H1 (cell line): ENCODE measurements at regions not wholly inside any gene's neighbourhood (a gene's known extent, or its start where the extent isn't known, plus 50 kb on each side); places are given as distances from the start of the nearest gene placed in this dataset.

Experiments used
- CTCF ChIA-PET: fragments of 300-600 bp; sonication (Branson Sonifier 250); formaldehyde crosslinking; loops from one replicate; lab custom pipeline; 2021; ENCODE audit not compliant: partially characterized antibody; lab: Charles Lee
- POLR2A ChIA-PET: fragments of 300-600 bp; sonication (Branson Sonifier 250); formaldehyde crosslinking; loops from one replicate; lab custom pipeline; 2021; ENCODE audit warnings: inconsistent platforms; ENCODE audit not compliant: partially characterized antibody; lab: Charles Lee
- DNase-seq, 2 experiments: peaks; one replicate each; pipeline versions ENCODE4 v3.0.0 to v3.0.0-alpha.2; 2010 to 2022; ENCODE audit warnings: low spot score in 2 of 2, low read depth in 1 of 2, mixed read lengths in 1 of 2
- FAIRE-seq: peaks from 2 replicates; lab custom pipeline; 2011; peaks lifted over from hg19 to GRCh38; lab: Jason Lieb, UNC
- H2AFZ ChIP-seq: 2 replicates; pipeline ENCODE4 v1.8.1; 2012; ENCODE audit warnings: low read length, inconsistent platforms
- H2AK5ac ChIP-seq: 2 replicates; pipeline ENCODE4 v1.6.1; 2013; ENCODE audit warnings: low read depth, low read length
- H2BK120ac ChIP-seq: replicated peaks from 2 replicates; pipeline ENCODE3; 2013; ENCODE audit warnings: low read depth, low read length, inconsistent platforms
- H2BK12ac ChIP-seq: 2 replicates; pipeline ENCODE4 v1.6.1; 2013; ENCODE audit warnings: low read depth, low read length
- H2BK15ac ChIP-seq: 2 replicates; pipeline ENCODE4 v1.6.1; 2013; ENCODE audit warnings: low read length
- H2BK20ac ChIP-seq: 2 replicates; pipeline ENCODE4 v1.6.1; 2013; ENCODE audit warnings: low read length
- H2BK5ac ChIP-seq: 2 replicates; pipeline ENCODE4 v1.6.1; 2013; ENCODE audit warnings: low read depth, low read length
- H3K14ac ChIP-seq: 2 replicates; pipeline ENCODE4 v1.6.1; 2013; ENCODE audit warnings: inconsistent platforms; ENCODE audit not compliant: insufficient read length
- H3K18ac ChIP-seq: 2 replicates; pipeline ENCODE4 v1.6.1; 2013; ENCODE audit warnings: low read length; ENCODE audit errors: extremely low read depth
- H3K23ac ChIP-seq: 2 replicates; pipeline ENCODE4 v1.6.1; 2013; ENCODE audit warnings: inconsistent platforms; ENCODE audit not compliant: insufficient read length
- H3K23me2 ChIP-seq: 2 replicates; pipeline ENCODE4 v1.6.1; 2013; ENCODE audit warnings: low read depth, low read length
- H3K27ac ChIP-seq: 2 replicates; pipeline ENCODE4 v1.6.1; 2011; ENCODE audit warnings: low read depth, low read length, inconsistent platforms
- H3K27me3 ChIP-seq, 4 experiments: replicated peaks in 1 of 4; 1 replicate in 1 of 4; 2 replicates in 3 of 4; pipeline versions ENCODE4 v1.6.1 to v1.8.1; 2011 to 2013; ENCODE audit warnings: low read length in 3 of 4, mild to moderate bottlenecking in 3 of 4, inconsistent platforms in 2 of 4, mixed read lengths in 2 of 4, moderate library complexity in 1 of 4; ENCODE audit not compliant: control insufficient read depth in 3 of 4, insufficient read depth in 3 of 4; ENCODE audit errors: extremely low read depth in 1 of 4
- H3K36me3 ChIP-seq, 4 experiments: 2 replicates each; pipeline versions ENCODE4 v1.6.1 to v1.8.1; 2011 to 2013; ENCODE audit warnings: mild to moderate bottlenecking in 4 of 4, low read length in 3 of 4, moderate library complexity in 2 of 4, control low read depth in 1 of 4, inconsistent platforms in 1 of 4; ENCODE audit not compliant: insufficient read depth in 4 of 4, control insufficient read depth in 2 of 4
- H3K4ac ChIP-seq: replicated peaks from 2 replicates; pipeline ENCODE3; 2013; ENCODE audit warnings: low read length, low read depth, mixed read lengths, inconsistent platforms; ENCODE audit not compliant: insufficient read length
- H3K4me1 ChIP-seq, 4 experiments: replicated peaks in 1 of 4; 1 replicate in 1 of 4; 2 replicates in 3 of 4; pipeline versions ENCODE4 v1.6.1 to v1.8.1; 2011 to 2013; ENCODE audit warnings: low read length in 3 of 4, inconsistent platforms in 2 of 4, mixed read lengths in 1 of 4; ENCODE audit not compliant: insufficient read depth in 4 of 4, control insufficient read depth in 3 of 4
- H3K4me2 ChIP-seq, 2 experiments: 2 replicates each; pipeline versions ENCODE4 v1.6.1 to v1.8.1; 2011 to 2013; ENCODE audit warnings: low read depth in 2 of 2, low read length in 2 of 2, control low read depth in 1 of 2, inconsistent platforms in 1 of 2, mild to moderate bottlenecking in 1 of 2; ENCODE audit not compliant: insufficient read depth in 1 of 2
- H3K4me3 ChIP-seq, 4 experiments: fragments of 200-600, 300-600 bp in 1 of 4; sonication (generic), shearing (Covaris generic), sonication (Bioruptor Twin) in 1 of 4; 2 replicates each; pipeline versions ENCODE4 v1.5.1 to v1.8.1; 2011 to 2016; ENCODE audit warnings: low read length in 4 of 4, low read depth in 3 of 4, control low read depth in 2 of 4, inconsistent platforms in 2 of 4, mild to moderate bottlenecking in 2 of 4, mixed read lengths in 1 of 4, moderate library complexity in 1 of 4; ENCODE audit not compliant: insufficient read depth in 2 of 4; ENCODE audit errors: extremely low read depth in 1 of 4
- H3K56ac ChIP-seq: replicated peaks from 2 replicates; pipeline ENCODE3; 2013; ENCODE audit warnings: low read depth, mild to moderate bottlenecking, mixed read lengths, low read length, inconsistent platforms; ENCODE audit not compliant: insufficient read length
- H3K79me1 ChIP-seq: 2 replicates; pipeline ENCODE4 v1.6.1; 2013; ENCODE audit warnings: low read depth, low read length, control low read depth
- H3K79me2 ChIP-seq, 2 experiments: 2 replicates each; pipeline versions ENCODE4 v1.6.1 to v1.8.1; 2012 to 2013; ENCODE audit warnings: low read length in 2 of 2, mild to moderate bottlenecking in 2 of 2, inconsistent platforms in 1 of 2; ENCODE audit not compliant: insufficient read depth in 2 of 2, control insufficient read depth in 1 of 2
- H3K9ac ChIP-seq, 4 experiments: replicated peaks in 1 of 4; 1 replicate in 1 of 4; 2 replicates in 3 of 4; pipeline versions ENCODE4 v1.6.1 to v1.8.1; 2011 to 2013; ENCODE audit warnings: low read depth in 3 of 4, low read length in 3 of 4, control low read depth in 2 of 4, mild to moderate bottlenecking in 2 of 4, moderate library complexity in 2 of 4, inconsistent platforms in 1 of 4; ENCODE audit errors: extremely low read depth in 1 of 4
- H3K9me3 ChIP-seq, 2 experiments: 2 replicates each; pipeline versions ENCODE4 v1.6.1 to v1.8.1; 2012 to 2013; ENCODE audit warnings: mild to moderate bottlenecking in 2 of 2, moderate library complexity in 2 of 2, control low read depth in 1 of 2, inconsistent platforms in 1 of 2, low read depth in 1 of 2, low read length in 1 of 2, mixed read lengths in 1 of 2; ENCODE audit not compliant: insufficient read depth in 2 of 2
- H4K20me1 ChIP-seq, 2 experiments: replicated peaks in 1 of 2; 2 replicates each; pipeline versions ENCODE3 to v1.8.1; 2011 to 2013; ENCODE audit warnings: inconsistent platforms in 2 of 2, low read length in 2 of 2, mild to moderate bottlenecking in 1 of 2; ENCODE audit not compliant: insufficient read depth in 2 of 2, control insufficient read depth in 1 of 2
- H4K5ac ChIP-seq: 2 replicates; pipeline ENCODE4 v1.6.1; 2013; ENCODE audit warnings: low read length, low read depth, mixed read lengths, inconsistent platforms; ENCODE audit not compliant: insufficient read length
- H4K8ac ChIP-seq: 2 replicates; pipeline ENCODE4 v1.8.0; 2013; ENCODE audit warnings: mild to moderate bottlenecking, moderate library complexity, low read length, inconsistent platforms; ENCODE audit not compliant: insufficient read depth; ENCODE audit errors: extremely low read depth
- H4K91ac ChIP-seq: replicated peaks from 2 replicates; pipeline ENCODE3; 2013; ENCODE audit warnings: low read length, mixed read lengths, inconsistent platforms; ENCODE audit not compliant: insufficient read length
- BACH1 ChIP-seq: IDR thresholded peaks from 2 replicates; pipeline ENCODE4 v1.6.1; 2012; ENCODE audit warnings: low read length, improper control_type of control experiment
- CBX5 ChIP-seq: fragments of 300-800, 300-1000 bp; sonication (generic); IDR thresholded peaks from 2 replicates; pipeline ENCODE4 v1.7.1; 2016; ENCODE audit warnings: antibody characterized with exemption, low read length, low read depth
- CEBPB ChIP-seq: IDR thresholded peaks from 2 replicates; pipeline ENCODE4 v1.6.1; 2012; ENCODE audit warnings: low read depth, low read length
- EGR1 ChIP-seq: IDR thresholded peaks from 2 replicates; pipeline ENCODE4 v1.6.1; 2011; ENCODE audit warnings: low read depth, low read length, borderline replicate concordance
- GABPA ChIP-seq: IDR thresholded peaks from 2 replicates; pipeline ENCODE4 v1.6.1; 2011; ENCODE audit warnings: mild to moderate bottlenecking, low read length, moderate library complexity, borderline replicate concordance; ENCODE audit not compliant: insufficient read depth
- PHF8 ChIP-seq: fragments of 200-600 bp; sonication (generic); conservative IDR thresholded peaks from 2 replicates; pipeline ENCODE4 v1.7.1; 2012; ENCODE audit warnings: low read depth, mild to moderate bottlenecking, inconsistent platforms, low read length, moderate library complexity
- RAD21 ChIP-seq, 2 experiments: IDR thresholded peaks in 1 of 2; conservative IDR thresholded peaks in 1 of 2; 2 replicates each; pipeline ENCODE4 v1.6.1; 2011; ENCODE audit warnings: low read depth in 2 of 2, low read length in 2 of 2, improper control_type of control experiment in 1 of 2, inconsistent platforms in 1 of 2, mild to moderate bottlenecking in 1 of 2, moderate library complexity in 1 of 2
- RBBP5 ChIP-seq: IDR thresholded peaks from 2 replicates; pipeline ENCODE4 v1.7.1; 2012; ENCODE audit warnings: low read depth, mild to moderate bottlenecking, inconsistent platforms, low read length, moderate library complexity, borderline replicate concordance
- RFX5 ChIP-seq: IDR thresholded peaks from 2 replicates; pipeline ENCODE4 v1.6.1; 2011; ENCODE audit warnings: low read depth, low read length, improper control_type of control experiment, borderline replicate concordance
- SIN3A ChIP-seq, 2 experiments: IDR thresholded peaks in 1 of 2; conservative IDR thresholded peaks in 1 of 2; 2 replicates each; pipeline ENCODE4 v1.6.1; 2011 to 2012; ENCODE audit warnings: low read length in 2 of 2, improper control_type of control experiment in 1 of 2, low read depth in 1 of 2, mild to moderate bottlenecking in 1 of 2
- TAF7 ChIP-seq: optimal IDR thresholded peaks from 2 replicates; pipeline ENCODE3; 2011; ENCODE audit warnings: low read depth, mild to moderate bottlenecking, inconsistent platforms, low read length, moderate library complexity, borderline replicate concordance
- TBP ChIP-seq: IDR thresholded peaks from 2 replicates; pipeline ENCODE4 v1.6.1; 2011; ENCODE audit warnings: low read depth, low read length, improper control_type of control experiment
- WGBS, 2 experiments: shearing (Covaris generic) in 1 of 2; methylation state at CpG; one replicate each; pipeline versions ENCODE4 v1.1.6 to v1.1.7; 2013 to 2015; ENCODE audit warnings: low lambda C conversion rate in 2 of 2, mixed read lengths in 2 of 2, inconsistent platforms in 1 of 2, low coverage in 1 of 2, missing lambda C conversion rate in 1 of 2; ENCODE audit not compliant: insufficient replicate concordance in 2 of 2, insufficient coverage in 1 of 2, insufficient read length in 1 of 2; ENCODE audit errors: extremely low coverage in 1 of 2, missing lambda C conversion rate in 1 of 2; 5-methylcytosine and 5-hydroxymethylcytosine counted together

DNA sequence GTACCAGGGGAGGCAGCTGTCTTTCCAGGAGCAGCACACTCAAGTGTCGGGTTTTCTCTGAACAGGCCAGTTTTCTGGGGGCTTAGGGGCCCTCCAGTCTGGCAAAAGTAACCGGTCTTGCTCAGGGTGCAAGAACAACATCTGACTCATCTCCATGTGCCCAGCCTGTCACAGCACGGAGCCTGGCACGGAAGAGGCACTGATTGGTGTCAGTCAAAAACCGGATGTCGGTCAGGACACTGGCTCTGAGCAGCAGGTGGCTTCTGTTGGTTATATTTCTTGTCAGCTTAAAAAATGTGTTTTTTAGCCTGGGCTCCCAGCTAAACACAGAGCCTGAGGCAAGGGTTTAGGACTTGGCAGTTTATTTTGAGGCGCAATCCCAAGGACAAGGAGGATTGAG is 139.9 kb downstream of the FBLN2 start:
- DNase-seq (no peak), FAIRE-seq (no peak)
- no peak overlapping the region for H2BK20ac ChIP-seq
- no peak overlapping the region for H3K4me2 ChIP-seq
- no peak for TF ChIP-seq GABPA
- TF ChIP-seq CEBPB, result no peak
- TF ChIP-seq CBX5, result no peak
- TF ChIP-seq BACH1, result no peak
- no peak for TF ChIP-seq EGR1
- no peak for TF ChIP-seq RFX5
- no peak for TF ChIP-seq RAD21 (IDR thresholded peaks at IDR 0.05 in 1 of 2, conservative IDR thresholded peaks at IDR 0.05 in 1 of 2; ENCODE audit: low read depth in 2 of 2, low read length in 2 of 2)
- TF ChIP-seq SIN3A (conservative IDR thresholded peaks at IDR 0.05 in 1 of 2, IDR thresholded peaks at IDR 0.05 in 1 of 2; ENCODE audit: low read depth in 1 of 2, low read length in 2 of 2), result no peak
- TF ChIP-seq RBBP5, result no peak
- no peak for TF ChIP-seq PHF8
- TF ChIP-seq TAF7, result no peak
- TF ChIP-seq TBP, result no peak
- H3K79me1 ChIP-seq, result no peaks in the 10 kb centered on the region
- no peak overlapping the region for H4K5ac ChIP-seq
- WGBS, 2 experiments, result 86% methylated on average over 7 of the region's 7 CpGs; no CpG with 5 or more reads in 1 of the 2 experiments
- H3K23me2 ChIP-seq, result no peaks in the 10 kb centered on the region
- no peak overlapping the region for H3K4me3 ChIP-seq
- no peak overlapping the region for H3K4ac ChIP-seq
- H3K23ac ChIP-seq, result no peak overlapping the region
- H4K91ac ChIP-seq, result no peak overlapping the region
- H3K4me1 ChIP-seq, result peaks cover 2 to 15% (median 8%) of the 10 kb centered on the region in 4 experiments; a peak in 6 of 7 replicates
- H3K9me3 ChIP-seq, result no peaks in the 10 kb centered on the region
- no peak overlapping the region for H4K8ac ChIP-seq
- no peak overlapping the region for H3K14ac ChIP-seq
- no peak overlapping the region for H3K56ac ChIP-seq
- no peaks in the 10 kb centered on the region for H4K20me1 ChIP-seq
- no peak overlapping the region for H3K18ac ChIP-seq
- H3K36me3 ChIP-seq, result no peaks in the 10 kb centered on the region
- CTCF ChIA-PET, result interaction anchor here (1.1 to 6.2 kb wide), 8 partner anchors 10 to 195 kb away, joined by 3 to 58 read pairs (median 13); no protein-coding TSS in a partner anchor
- H3K27me3 ChIP-seq, result peaks cover 0 to 2% (median under 1%) of the 10 kb centered on the region in 4 experiments; a peak in 3 of 7 replicates
- H2BK5ac ChIP-seq, result no peak overlapping the region
- no peak overlapping the region for H2AFZ ChIP-seq
- H2BK15ac ChIP-seq, result no peak overlapping the region
- no peak overlapping the region for H3K9ac ChIP-seq
- H2AK5ac ChIP-seq, result no peak overlapping the region
- POLR2A ChIA-PET, result no interaction called here
- H3K79me2 ChIP-seq, result no peaks in the 10 kb centered on the region
- H2BK12ac ChIP-seq, result no peak overlapping the region
- H3K27ac ChIP-seq, result no peak overlapping the region
- H2BK120ac ChIP-seq, result no peak overlapping the region
